ENCODE measurements at regions not wholly inside any gene's neighbourhood (a gene's known extent, or its start where the extent isn't known, plus 50 kb on each side); places are given as distances from the start of the nearest gene placed in this dataset.

DNA sequence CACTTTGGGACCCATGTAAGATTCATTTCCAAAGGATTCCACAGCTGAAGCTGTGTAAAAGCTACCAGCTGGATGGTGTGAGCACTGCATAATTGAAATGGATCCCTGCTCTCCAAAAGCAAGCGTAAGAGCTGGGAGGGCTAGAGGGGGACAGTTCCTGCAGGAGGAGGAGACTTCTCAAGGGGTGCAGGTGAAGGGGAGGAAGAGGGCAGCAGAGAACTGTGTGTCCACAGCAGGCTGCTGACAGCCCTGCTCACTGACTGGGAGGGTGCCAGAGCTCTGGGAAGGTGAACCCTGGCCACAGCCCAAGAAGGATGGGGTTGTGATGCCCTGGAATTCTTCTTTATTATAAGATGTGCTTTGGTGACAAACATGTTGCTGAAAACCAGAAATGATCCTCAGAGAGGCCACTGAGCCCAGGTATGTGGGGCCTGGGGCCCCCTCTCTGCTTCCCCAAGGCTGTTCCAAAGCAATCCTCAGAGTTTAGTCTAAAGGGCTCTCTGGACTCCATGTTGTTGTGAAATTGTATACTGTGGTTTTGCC, 112.8 kb upstream of the SLC25A48 start:
- peaks cover 0 to 6% (median 0%) of the 10 kb centered on the region in 4 donors for H3K4me1 ChIP-seq
- WGBS, 2 donors: 100% methylated on average over 1 of the region's 1 CpG
- no peaks in the 10 kb centered on the region for H3K9me3 ChIP-seq
- no peaks in the 10 kb centered on the region for H3K27me3 ChIP-seq
- no peak for DNase-seq (ENCODE audit: low spot score in 2 of 2)
- H3K4me3 ChIP-seq: no peak overlapping the region
- TF ChIP-seq, protein P1, sequence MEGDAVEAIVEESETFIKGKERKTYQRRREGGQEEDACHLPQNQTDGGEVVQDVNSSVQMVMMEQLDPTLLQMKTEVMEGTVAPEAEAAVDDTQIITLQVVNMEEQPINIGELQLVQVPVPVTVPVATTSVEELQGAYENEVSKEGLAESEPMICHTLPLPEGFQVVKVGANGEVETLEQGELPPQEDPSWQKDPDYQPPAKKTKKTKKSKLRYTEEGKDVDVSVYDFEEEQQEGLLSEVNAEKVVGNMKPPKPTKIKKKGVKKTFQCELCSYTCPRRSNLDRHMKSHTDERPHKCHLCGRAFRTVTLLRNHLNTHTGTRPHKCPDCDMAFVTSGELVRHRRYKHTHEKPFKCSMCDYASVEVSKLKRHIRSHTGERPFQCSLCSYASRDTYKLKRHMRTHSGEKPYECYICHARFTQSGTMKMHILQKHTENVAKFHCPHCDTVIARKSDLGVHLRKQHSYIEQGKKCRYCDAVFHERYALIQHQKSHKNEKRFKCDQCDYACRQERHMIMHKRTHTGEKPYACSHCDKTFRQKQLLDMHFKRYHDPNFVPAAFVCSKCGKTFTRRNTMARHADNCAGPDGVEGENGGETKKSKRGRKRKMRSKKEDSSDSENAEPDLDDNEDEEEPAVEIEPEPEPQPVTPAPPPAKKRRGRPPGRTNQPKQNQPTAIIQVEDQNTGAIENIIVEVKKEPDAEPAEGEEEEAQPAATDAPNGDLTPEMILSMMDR (IDR thresholded peaks at IDR 0.05): no peak
- TF ChIP-seq EP300 (IDR thresholded peaks at IDR 0.05): no peak
- no peak for TF ChIP-seq POLR2A (IDR thresholded peaks at IDR 0.05)
- H3K36me3 ChIP-seq: no peaks in the 10 kb centered on the region
- no peak overlapping the region for H3K27ac ChIP-seq

DNA sequence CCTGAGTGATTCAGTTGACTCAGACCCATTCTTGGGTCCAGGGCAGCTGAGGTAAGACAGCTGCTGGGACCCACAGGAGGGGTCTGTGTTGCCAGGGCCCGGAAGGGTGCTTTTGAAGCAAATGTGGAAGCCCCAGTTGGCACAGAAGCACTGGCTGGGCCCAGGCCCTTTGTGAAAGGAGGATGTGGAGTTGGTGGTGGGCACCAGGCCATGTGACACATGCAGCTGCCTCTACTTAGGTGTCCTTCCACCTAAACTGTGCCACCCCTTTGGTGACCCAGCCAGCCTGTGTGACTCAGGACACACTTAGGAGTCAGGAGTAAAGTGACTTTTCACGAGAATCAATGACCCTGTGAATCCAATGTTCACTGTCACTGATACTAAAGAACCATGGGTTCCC, 114.3 kb upstream of the SLC25A48 start:
- peaks cover 0 to 9% (median 0%) of the 10 kb centered on the region in 4 donors for H3K4me1 ChIP-seq
- no peaks in the 10 kb centered on the region for H3K27me3 ChIP-seq
- H3K27ac ChIP-seq: no peak overlapping the region
- DNase-seq (ENCODE audit: low spot score in 2 of 2): no peak
- H3K36me3 ChIP-seq: no peaks in the 10 kb centered on the region
- WGBS, 2 donors: 100% methylated on average over 1 to 2 of the region's 2 CpGs
- no peak overlapping the region for H3K4me3 ChIP-seq
- TF ChIP-seq POLR2A (IDR thresholded peaks at IDR 0.05) (no peak), EP300 (IDR thresholded peaks at IDR 0.05) (no peak)
- TF ChIP-seq, protein P1 (IDR thresholded peaks at IDR 0.05): no peak
- H3K9me3 ChIP-seq: no peaks in the 10 kb centered on the region

DNA sequence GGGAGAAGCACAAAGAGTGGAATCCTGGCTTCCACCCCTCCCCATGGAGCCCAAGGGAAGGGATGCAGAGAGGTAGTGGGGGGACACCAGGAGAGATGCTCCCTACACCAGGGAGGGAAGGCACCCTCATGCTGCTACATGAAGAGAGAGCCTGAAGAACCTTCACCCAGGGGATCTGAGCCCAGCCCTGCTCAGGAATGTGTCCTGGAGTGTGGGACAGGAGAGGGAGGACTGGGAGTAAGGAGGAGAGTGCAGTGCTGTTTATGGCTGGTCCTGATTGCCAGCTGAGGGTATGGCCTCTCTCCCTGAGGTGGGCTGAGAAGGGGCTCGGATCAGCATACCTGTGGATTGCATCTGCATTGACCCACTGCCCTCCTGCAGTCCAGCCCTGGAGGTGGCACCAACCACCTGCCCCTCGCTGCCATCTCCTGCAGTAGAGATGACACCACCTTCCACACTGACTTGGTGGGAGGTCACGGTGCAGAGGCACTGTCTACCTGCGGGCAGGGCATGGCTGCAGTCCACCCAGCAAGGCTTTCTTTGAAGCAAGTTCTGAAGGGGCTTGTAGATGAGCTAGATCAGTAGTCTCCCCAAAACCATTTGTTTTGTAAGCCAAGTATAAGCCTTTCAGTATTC, 114.9 kb upstream of the SLC25A48 start:
- Histone ChIP-seq H3K27ac (no peak overlapping the region), H3K36me3 (no peaks in the 10 kb centered on the region), H3K9me3 (no peaks in the 10 kb centered on the region), H3K4me3 (no peak overlapping the region), H3K27me3 (no peaks in the 10 kb centered on the region), H3K4me1 (peaks cover 0 to 9% (median 0%) of the 10 kb centered on the region in 4 donors)
- no peak for DNase-seq (ENCODE audit: low spot score in 2 of 2)
- WGBS, 2 donors: 82 to 96% methylated on average over 3 to 4 of the region's 4 CpGs
- TF ChIP-seq, protein P1 (IDR thresholded peaks at IDR 0.05): no peak
- TF ChIP-seq POLR2A (IDR thresholded peaks at IDR 0.05) (no peak), EP300 (IDR thresholded peaks at IDR 0.05) (no peak)

DNA sequence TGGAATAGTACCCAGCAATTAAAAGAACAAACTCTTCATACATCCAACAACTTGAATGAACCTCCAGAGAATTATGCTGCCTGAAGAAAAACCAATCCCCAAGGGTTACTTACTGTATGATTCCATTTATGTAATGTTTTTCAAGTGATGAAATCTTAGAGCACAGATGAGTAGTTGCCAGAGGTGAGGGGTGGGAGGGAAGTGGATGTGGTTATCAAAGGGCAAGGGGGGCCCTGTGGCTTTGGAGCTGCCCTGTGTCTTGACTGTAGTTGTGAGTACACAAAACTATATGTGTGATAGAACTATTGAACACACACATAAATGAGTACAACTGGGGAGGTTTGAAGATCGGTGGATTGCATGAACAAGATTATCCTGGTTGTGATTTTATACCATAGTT, 115.8 kb upstream of the SLC25A48 start:
- H3K27ac ChIP-seq: no peak overlapping the region
- no peaks in the 10 kb centered on the region for H3K9me3 ChIP-seq
- WGBS, 2 donors: 44 to 82% methylated on average over 1 of the region's 1 CpG
- peaks cover 0 to 13% (median 0%) of the 10 kb centered on the region in 4 donors for H3K4me1 ChIP-seq
- no peak for DNase-seq (ENCODE audit: low spot score in 2 of 2)
- H3K27me3 ChIP-seq: no peaks in the 10 kb centered on the region
- H3K4me3 ChIP-seq: no peak overlapping the region
- no peaks in the 10 kb centered on the region for H3K36me3 ChIP-seq
- TF ChIP-seq EP300 (IDR thresholded peaks at IDR 0.05) (no peak), POLR2A (IDR thresholded peaks at IDR 0.05) (no peak)
- TF ChIP-seq, protein P1 (IDR thresholded peaks at IDR 0.05): no peak

DNA sequence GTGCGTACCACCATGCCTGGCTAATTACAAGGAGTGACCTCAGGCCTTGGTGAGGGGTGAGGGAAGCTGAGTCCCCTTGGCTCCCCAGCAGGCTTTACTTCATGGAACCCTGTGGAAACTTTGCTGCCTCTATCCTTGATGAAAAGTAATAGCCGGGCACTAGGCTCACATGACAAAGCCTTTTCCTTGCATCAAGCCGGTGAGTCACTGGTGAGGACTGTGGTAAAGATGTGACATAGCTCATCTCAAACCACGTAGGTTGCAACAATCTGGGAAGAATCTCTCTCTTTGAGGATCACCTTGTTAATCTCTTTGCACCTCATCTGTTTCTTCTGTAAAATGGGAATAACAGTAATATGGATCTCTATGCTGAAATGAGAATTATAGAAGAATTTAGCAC, 116.3 kb upstream of the SLC25A48 start:
- H3K4me3 ChIP-seq: no peak overlapping the region
- H3K36me3 ChIP-seq: no peaks in the 10 kb centered on the region
- TF ChIP-seq POLR2A (IDR thresholded peaks at IDR 0.05): no peak
- TF ChIP-seq EP300 (IDR thresholded peaks at IDR 0.05): no peak
- TF ChIP-seq, protein P1 (IDR thresholded peaks at IDR 0.05): no peak
- H3K9me3 ChIP-seq: no peaks in the 10 kb centered on the region
- no peak overlapping the region for H3K27ac ChIP-seq
- WGBS, 2 donors: 67 to 85% methylated on average over 4 of the region's 4 CpGs
- no peak for DNase-seq (ENCODE audit: low spot score in 2 of 2)
- no peaks in the 10 kb centered on the region for H3K27me3 ChIP-seq
- H3K4me1 ChIP-seq: peaks cover 0 to 13% (median 0%) of the 10 kb centered on the region in 4 donors
